ENCODE measurements at regions not wholly inside any gene's neighbourhood (a gene's known extent, or its start where the extent isn't known, plus 50 kb on each side); places are given as distances from the start of the nearest gene placed in this dataset.

- no peak for TF ChIP-seq POLR2A (IDR thresholded peaks at IDR 0.05)
- TF ChIP-seq, protein P1, sequence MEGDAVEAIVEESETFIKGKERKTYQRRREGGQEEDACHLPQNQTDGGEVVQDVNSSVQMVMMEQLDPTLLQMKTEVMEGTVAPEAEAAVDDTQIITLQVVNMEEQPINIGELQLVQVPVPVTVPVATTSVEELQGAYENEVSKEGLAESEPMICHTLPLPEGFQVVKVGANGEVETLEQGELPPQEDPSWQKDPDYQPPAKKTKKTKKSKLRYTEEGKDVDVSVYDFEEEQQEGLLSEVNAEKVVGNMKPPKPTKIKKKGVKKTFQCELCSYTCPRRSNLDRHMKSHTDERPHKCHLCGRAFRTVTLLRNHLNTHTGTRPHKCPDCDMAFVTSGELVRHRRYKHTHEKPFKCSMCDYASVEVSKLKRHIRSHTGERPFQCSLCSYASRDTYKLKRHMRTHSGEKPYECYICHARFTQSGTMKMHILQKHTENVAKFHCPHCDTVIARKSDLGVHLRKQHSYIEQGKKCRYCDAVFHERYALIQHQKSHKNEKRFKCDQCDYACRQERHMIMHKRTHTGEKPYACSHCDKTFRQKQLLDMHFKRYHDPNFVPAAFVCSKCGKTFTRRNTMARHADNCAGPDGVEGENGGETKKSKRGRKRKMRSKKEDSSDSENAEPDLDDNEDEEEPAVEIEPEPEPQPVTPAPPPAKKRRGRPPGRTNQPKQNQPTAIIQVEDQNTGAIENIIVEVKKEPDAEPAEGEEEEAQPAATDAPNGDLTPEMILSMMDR (IDR thresholded peaks at IDR 0.05), result no peak
These were observed 61.1 kb upstream of the ARID5B start for GRCh38 chr10:61840403-61840802.
